Inferior parietal cortex (tissue), 1 donor: ENCODE measurements at regions not wholly inside any gene's neighbourhood (a gene's known extent, or its start where the extent isn't known, plus 50 kb on each side); places are given as distances from the start of the nearest gene placed in this dataset.

Experiments used
- DNase-seq: peaks from one replicate; pipeline ENCODE4 v3.0.0-alpha.2; 2016; ENCODE audit errors: extremely low spot score

- no peak for DNase-seq
Measured at GRCh38 chr4:151604238-151604637, 156.6 kb downstream of the GATB start.

- no peak for DNase-seq
Measured at GRCh38 chr4:151605215-151605614, 155.6 kb downstream of the GATB start.

DNA sequence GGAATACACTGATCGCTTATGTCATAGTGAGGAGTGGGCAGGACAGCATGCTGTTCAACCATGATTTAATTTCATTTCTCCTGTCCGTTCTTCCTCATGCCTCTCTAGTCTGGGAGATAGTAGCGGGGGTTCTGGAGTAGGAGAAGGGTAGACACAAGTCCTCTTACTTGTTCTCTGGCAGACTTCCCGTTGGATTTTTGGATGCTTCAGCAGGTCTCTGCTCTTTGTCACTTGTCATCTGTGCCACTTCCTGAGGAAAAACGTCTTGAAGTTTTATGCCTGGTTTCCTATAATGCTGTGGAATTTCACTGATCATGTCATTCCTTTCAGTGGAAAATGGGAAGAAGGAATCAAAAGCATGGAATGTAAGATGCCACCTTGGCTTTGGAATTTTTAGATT lies 154.7 kb downstream of the GATB start:
- no peak for DNase-seq

DNA sequence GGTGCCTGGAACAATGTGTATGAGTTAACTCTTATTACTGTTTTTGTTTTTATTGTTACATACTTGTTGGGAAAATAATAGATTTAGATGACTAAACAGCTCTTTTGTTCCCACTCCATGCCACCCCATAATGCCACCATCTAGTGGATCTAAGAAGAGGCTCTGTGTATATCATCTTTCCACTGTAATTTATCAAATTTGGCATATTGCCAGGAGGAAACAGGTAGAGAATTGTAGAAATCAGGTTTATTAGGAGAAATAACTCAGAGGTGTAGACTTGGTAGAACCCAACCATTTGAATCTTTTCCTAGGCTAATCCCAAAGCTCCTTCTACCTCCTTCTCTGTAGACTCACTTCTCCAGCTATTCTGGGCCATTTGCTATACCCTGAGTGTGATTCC lies 150.6 kb downstream of the GATB start:
- DNase-seq: no peak

- DNase-seq: no peak
Measured at GRCh38 chr4:151611960-151612359, 148.8 kb downstream of the GATB start.

DNA sequence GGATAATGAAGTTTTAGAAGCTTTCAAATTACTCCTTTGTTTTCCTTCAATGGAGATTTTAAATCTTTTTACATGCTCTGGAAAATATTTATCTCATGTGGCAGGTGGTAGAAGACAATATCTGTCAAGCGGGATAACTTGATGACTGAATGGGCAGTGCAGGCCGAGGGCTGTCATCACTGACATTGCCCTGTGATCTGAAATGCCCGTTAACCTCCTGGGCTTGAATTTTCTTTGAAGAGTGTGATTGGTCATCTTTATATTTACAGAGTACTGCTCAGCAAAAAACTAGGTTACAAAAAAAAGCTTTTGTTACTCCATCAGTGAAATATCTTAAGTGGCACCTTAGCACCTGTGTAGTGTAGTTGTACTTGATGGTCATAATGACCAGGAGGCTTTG lies 147.5 kb downstream of the GATB start:
- DNase-seq: no peak

GRCh38 chr4:151614561-151614960 lies 146.2 kb downstream of the GATB start:
- DNase-seq: no peak

- DNase-seq: no peak
Measured at GRCh38 chr4:151618858-151619257, 141.9 kb downstream of the GATB start.

DNA sequence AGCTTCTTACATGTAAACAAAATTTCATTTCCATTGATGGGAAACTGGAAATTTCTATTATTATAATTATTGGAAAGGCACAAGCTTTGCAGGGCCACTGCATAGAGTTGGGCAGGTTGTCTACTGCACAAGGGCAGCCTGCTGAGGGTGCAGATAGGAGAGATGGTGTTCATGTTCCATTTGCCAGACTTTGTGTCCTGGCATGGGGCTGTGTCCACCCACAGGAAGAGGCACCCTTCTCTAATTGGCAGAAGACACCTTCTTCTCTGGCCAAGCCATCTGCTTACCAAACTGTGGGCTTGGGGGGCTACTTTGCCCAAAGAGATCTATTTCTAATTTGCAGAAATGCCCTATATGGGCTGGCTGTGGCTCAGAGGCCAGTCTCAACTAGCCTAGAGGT lies 140.7 kb downstream of the GATB start:
- no peak for DNase-seq
